CD14-positive monocyte (primary cell): ENCODE measurements at regions not wholly inside any gene's neighbourhood (a gene's known extent, or its start where the extent isn't known, plus 50 kb on each side); places are given as distances from the start of the nearest gene placed in this dataset.

Source experiments
- DNase-seq, 3 donors: peaks; one replicate each; pipeline ENCODE4 v3.0.0-alpha.2; 2011 to 2022
- H2AFZ ChIP-seq: 2 replicates; pipeline ENCODE4 v1.6.0; 2012; ENCODE audit warnings: mild to moderate bottlenecking, low read depth, low read length, inconsistent platforms; ENCODE audit not compliant: insufficient read depth, poor library complexity, severe bottlenecking
- H3K27ac ChIP-seq, 2 donors: 1 replicate in 1 of 2; 2 replicates in 1 of 2; pipeline ENCODE4 v1.5.1; 2012 to 2013; ENCODE audit warnings: low read length in 2 of 2, control low read depth in 1 of 2, inconsistent platforms in 1 of 2, low read depth in 1 of 2, mild to moderate bottlenecking in 1 of 2
- H3K27me3 ChIP-seq, 2 donors: one replicate each; pipeline versions ENCODE4 v1.6.0 to v1.6.1; 2011 to 2013; ENCODE audit warnings: low read length in 2 of 2; ENCODE audit not compliant: control insufficient read depth in 2 of 2, insufficient read depth in 2 of 2
- H3K36me3 ChIP-seq, 2 donors: replicated peaks in 1 of 2; 1 replicate in 1 of 2; 2 replicates in 1 of 2; pipeline versions ENCODE4 v1.5.1 to v1.6.1; 2012 to 2013; ENCODE audit warnings: low read length in 2 of 2, control low read depth in 1 of 2, inconsistent platforms in 1 of 2, mild to moderate bottlenecking in 1 of 2; ENCODE audit not compliant: insufficient read depth in 2 of 2, control insufficient read depth in 1 of 2
- H3K4me1 ChIP-seq, 2 donors: 1 replicate in 1 of 2; 2 replicates in 1 of 2; pipeline versions ENCODE4 v1.5.1 to v1.6.1; 2012 to 2013; ENCODE audit warnings: low read length in 2 of 2, control low read depth in 1 of 2, inconsistent platforms in 1 of 2, mild to moderate bottlenecking in 1 of 2, moderate library complexity in 1 of 2; ENCODE audit not compliant: insufficient read depth in 2 of 2, control insufficient read depth in 1 of 2
- H3K4me2 ChIP-seq: replicated peaks from 2 replicates; pipeline ENCODE3; 2012; ENCODE audit warnings: low read length, moderate library complexity, mild to moderate bottlenecking; ENCODE audit not compliant: poor library complexity, severe bottlenecking; ENCODE audit errors: extremely low read depth
- H3K4me3 ChIP-seq, 3 experiments: fragments of 200-600 bp in 1 of 3; sonication (generic) in 1 of 3; replicated peaks in 1 of 3; 1 replicate in 2 of 3; 2 replicates in 1 of 3; pipeline ENCODE4 v1.5.1; 2011 to 2013; ENCODE audit warnings: low read length in 3 of 3, mild to moderate bottlenecking in 3 of 3, control low read depth in 2 of 3, low read depth in 2 of 3, inconsistent platforms in 1 of 3, moderate library complexity in 1 of 3
- H3K79me2 ChIP-seq: 2 replicates; pipeline ENCODE4 v1.6.0; 2012; ENCODE audit warnings: mild to moderate bottlenecking, control low read depth, inconsistent platforms, low read length, moderate library complexity; ENCODE audit not compliant: insufficient read depth
- H3K9ac ChIP-seq: 2 replicates; pipeline ENCODE4 v1.6.0; 2017; ENCODE audit warnings: low read length, mild to moderate bottlenecking; ENCODE audit not compliant: insufficient read depth, poor library complexity, severe bottlenecking
- H3K9me3 ChIP-seq, 2 donors: replicated peaks in 1 of 2; 1 replicate in 1 of 2; 2 replicates in 1 of 2; pipeline versions ENCODE4 v1.5.1 to v1.6.1; 2012 to 2013; ENCODE audit warnings: low read length in 2 of 2, control low read depth in 1 of 2; ENCODE audit not compliant: control insufficient read depth in 1 of 2, insufficient read depth in 1 of 2
- H4K20me1 ChIP-seq: 2 replicates; pipeline ENCODE4 v1.6.0; 2012; ENCODE audit warnings: mild to moderate bottlenecking, low read length, control low read depth, moderate library complexity; ENCODE audit not compliant: insufficient read depth
- H3K27ac Mint-ChIP-seq, 7 donors: one replicate each; pipeline ENCODE4 v1.8.0; 2020; ENCODE audit warnings: mild to moderate bottlenecking in 7 of 7, mixed read lengths in 7 of 7, moderate library complexity in 6 of 7, inconsistent platforms in 2 of 7
- H3K27me3 Mint-ChIP-seq, 3 donors: one replicate each; pipeline ENCODE4 v1.8.0; 2021 to 2022; ENCODE audit warnings: low read depth in 3 of 3, mild to moderate bottlenecking in 3 of 3, mixed read lengths in 3 of 3, moderate library complexity in 3 of 3, inconsistent platforms in 1 of 3
- H3K36me3 Mint-ChIP-seq, 2 donors: one replicate each; pipeline ENCODE4 v1.8.0; 2020; ENCODE audit warnings: mixed read lengths in 2 of 2, inconsistent platforms in 1 of 2, mild to moderate bottlenecking in 1 of 2
- H3K4me1 Mint-ChIP-seq: one replicate; pipeline ENCODE4 v1.8.0; 2020; ENCODE audit warnings: mild to moderate bottlenecking, mixed read lengths
- H3K4me3 Mint-ChIP-seq, 2 donors: one replicate each; pipeline ENCODE4 v1.8.0; 2020; ENCODE audit warnings: mild to moderate bottlenecking in 2 of 2, mixed read lengths in 2 of 2, moderate library complexity in 1 of 2
- H3K9me3 Mint-ChIP-seq, 7 donors: one replicate each; pipeline ENCODE4 v1.8.0; 2020 to 2022; ENCODE audit warnings: mixed read lengths in 7 of 7, mild to moderate bottlenecking in 6 of 7, moderate library complexity in 6 of 7, inconsistent platforms in 2 of 7
- CTCF ChIP-seq: fragments of 200-600 bp; IDR thresholded peaks from one replicate; pipeline ENCODE4 v1.8.0; 2022; ENCODE audit warnings: antibody characterized with exemption, mild to moderate bottlenecking
- WGBS: methylation state at CpG from one replicate; pipeline ENCODE4 v1.1.5; 2013; ENCODE audit warnings: missing lambda C conversion rate; ENCODE audit not compliant: insufficient coverage; 5-methylcytosine and 5-hydroxymethylcytosine counted together
- intact Hi-C, 2 donors: fragments of 100-400 bp; cut with micrococcal nuclease; formaldehyde crosslinking; loops; one replicate each; pipeline versions ENCODE4 v1.15.0 to v1.15.1; 2023

GRCh38 chr3:182713743-182714517, 79.4 kb upstream of the ATP11B start:
- no CpG with 5 or more reads among the region's 4 CpGs for WGBS
- H2AFZ ChIP-seq: no peak overlapping the region
- H3K4me1 Mint-ChIP-seq: peaks cover 17% of the 10 kb centered on the region
- peak; percentile 75 for TF ChIP-seq CTCF
- no peak overlapping the region for H3K4me3 ChIP-seq
- H3K36me3 Mint-ChIP-seq: no peaks in the 10 kb centered on the region
- peak; percentile 29 to 66 (median 55) for DNase-seq
- no peaks in the 10 kb centered on the region for H3K27me3 ChIP-seq
- H3K4me2 ChIP-seq: no peak overlapping the region
- H4K20me1 ChIP-seq: no peaks in the 10 kb centered on the region
- H3K36me3 ChIP-seq: no peaks in the 10 kb centered on the region
- H3K9me3 Mint-ChIP-seq: no peaks in the 10 kb centered on the region
- intact Hi-C loops: loop anchor here (2.0 to 10.0 kb wide), 2 partner anchors 121 kb away; no protein-coding TSS in a partner anchor
- H3K9ac ChIP-seq: no peak overlapping the region
- no peaks in the 10 kb centered on the region for H3K27me3 Mint-ChIP-seq
- no peak overlapping the region for H3K4me3 Mint-ChIP-seq
- H3K27ac Mint-ChIP-seq: peak overlapping the region in 2 of 7 donors; percentile 4 to 46
- no peaks in the 10 kb centered on the region for H3K79me2 ChIP-seq
- no peak overlapping the region for H3K27ac ChIP-seq
- H3K4me1 ChIP-seq: peaks cover 14 to 15% of the 10 kb centered on the region in 2 donors
- no peaks in the 10 kb centered on the region for H3K9me3 ChIP-seq

- Histone ChIP-seq H3K27me3 (no peaks in the 10 kb centered on the region), H3K9ac (no peak overlapping the region), H4K20me1 (no peaks in the 10 kb centered on the region), H3K4me2 (no peak overlapping the region), H3K36me3 (no peaks in the 10 kb centered on the region), H3K4me1 (peaks cover 14 to 15% of the 10 kb centered on the region in 2 donors), H3K79me2 (no peaks in the 10 kb centered on the region), H3K27ac (no peak overlapping the region), H2AFZ (peak overlapping the region; percentile 17), H3K9me3 (no peaks in the 10 kb centered on the region), H3K4me3 (no peak overlapping the region)
- H3K27me3 Mint-ChIP-seq: no peaks in the 10 kb centered on the region
- intact Hi-C loops: loop anchor here (2.0 to 10.0 kb wide), 2 partner anchors 120 kb away; no protein-coding TSS in a partner anchor
- H3K9me3 Mint-ChIP-seq: no peaks in the 10 kb centered on the region
- 33% methylated on average over 1 of the region's 2 CpGs for WGBS
- H3K27ac Mint-ChIP-seq: peak overlapping the region in 1 of 7 donors; percentile 69
- no peak for DNase-seq
- no peak for TF ChIP-seq CTCF
- peaks cover 17% of the 10 kb centered on the region for H3K4me1 Mint-ChIP-seq
- no peak overlapping the region for H3K4me3 Mint-ChIP-seq
- no peaks in the 10 kb centered on the region for H3K36me3 Mint-ChIP-seq
These were observed 78.3 kb upstream of the ATP11B start for GRCh38 chr3:182715006-182715405.
